Mesothelial cell of epicardium (in vitro differentiated cells): ENCODE measurements at regions not wholly inside any gene's neighbourhood (a gene's known extent, or its start where the extent isn't known, plus 50 kb on each side); places are given as distances from the start of the nearest gene placed in this dataset.

Experiments
- DNase-seq, 2 experiments: peaks; one replicate each; pipeline ENCODE4 v3.0.0; 2021; ENCODE audit warnings: low spot score in 2 of 2; ENCODE audit not compliant: unreplicated experiment in 2 of 2
- H3K27ac Mint-ChIP-seq: 2 replicates; pipeline ENCODE4 v1.8.0; 2021; ENCODE audit warnings: mixed read lengths
- H3K27me3 Mint-ChIP-seq: 2 replicates; pipeline ENCODE4 v1.8.0; 2021; ENCODE audit warnings: low read depth, mixed read lengths
- H3K36me3 Mint-ChIP-seq: 2 replicates; pipeline ENCODE4 v1.8.0; 2021; ENCODE audit warnings: mixed read lengths
- H3K4me1 Mint-ChIP-seq: 2 replicates; pipeline ENCODE4 v1.8.0; 2021; ENCODE audit warnings: mixed read lengths
- H3K4me3 Mint-ChIP-seq: 2 replicates; pipeline ENCODE4 v1.8.0; 2021; ENCODE audit warnings: mild to moderate bottlenecking, moderate library complexity, mixed read lengths
- H3K9me3 Mint-ChIP-seq: 2 replicates; pipeline ENCODE4 v1.8.0; 2021; ENCODE audit warnings: mixed read lengths
- TF ChIP-seq, protein P1 (sequence below): fragments of 200-600 bp; sonication (generic); IDR thresholded peaks from one replicate; pipeline ENCODE4 v1.5.0; 2021; ENCODE audit warnings: antibody characterized with exemption; ENCODE audit not compliant: unreplicated experiment

DNA sequence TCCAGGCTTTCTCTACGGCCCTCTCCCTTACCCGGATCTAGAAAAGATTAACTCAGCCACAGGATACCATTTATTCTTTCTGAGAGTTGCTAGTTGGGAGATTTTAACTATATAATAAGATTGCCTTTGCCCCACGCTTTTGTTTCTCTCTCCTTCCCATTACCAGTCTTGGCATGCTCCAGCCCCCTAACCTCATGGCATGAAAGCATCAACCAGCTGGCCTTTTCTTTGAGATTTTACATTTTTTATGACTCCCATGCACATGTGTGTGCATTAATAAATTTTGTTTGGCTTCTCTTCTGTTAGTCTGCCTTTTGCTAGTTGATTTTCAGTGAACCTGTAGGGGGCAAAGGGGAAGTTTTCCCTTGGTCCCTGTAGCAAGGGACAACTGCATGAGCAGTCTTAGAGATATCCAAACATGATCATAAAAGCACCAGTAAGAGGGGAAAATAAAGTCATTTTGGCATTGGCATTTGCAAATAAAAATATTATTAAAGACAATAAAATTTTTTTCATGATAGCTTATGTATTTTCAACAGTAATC, 73.6 kb downstream of the OXSM start:
- Mint-ChIP-seq H3K4me1 (no peaks in the 10 kb centered on the region), H3K36me3 (no peaks in the 10 kb centered on the region), H3K4me3 (no peak overlapping the region), H3K27ac (no peak overlapping the region), H3K9me3 (peaks cover 17% of the 10 kb centered on the region), H3K27me3 (no peaks in the 10 kb centered on the region)
- DNase-seq: no peak
- TF ChIP-seq, protein P1, sequence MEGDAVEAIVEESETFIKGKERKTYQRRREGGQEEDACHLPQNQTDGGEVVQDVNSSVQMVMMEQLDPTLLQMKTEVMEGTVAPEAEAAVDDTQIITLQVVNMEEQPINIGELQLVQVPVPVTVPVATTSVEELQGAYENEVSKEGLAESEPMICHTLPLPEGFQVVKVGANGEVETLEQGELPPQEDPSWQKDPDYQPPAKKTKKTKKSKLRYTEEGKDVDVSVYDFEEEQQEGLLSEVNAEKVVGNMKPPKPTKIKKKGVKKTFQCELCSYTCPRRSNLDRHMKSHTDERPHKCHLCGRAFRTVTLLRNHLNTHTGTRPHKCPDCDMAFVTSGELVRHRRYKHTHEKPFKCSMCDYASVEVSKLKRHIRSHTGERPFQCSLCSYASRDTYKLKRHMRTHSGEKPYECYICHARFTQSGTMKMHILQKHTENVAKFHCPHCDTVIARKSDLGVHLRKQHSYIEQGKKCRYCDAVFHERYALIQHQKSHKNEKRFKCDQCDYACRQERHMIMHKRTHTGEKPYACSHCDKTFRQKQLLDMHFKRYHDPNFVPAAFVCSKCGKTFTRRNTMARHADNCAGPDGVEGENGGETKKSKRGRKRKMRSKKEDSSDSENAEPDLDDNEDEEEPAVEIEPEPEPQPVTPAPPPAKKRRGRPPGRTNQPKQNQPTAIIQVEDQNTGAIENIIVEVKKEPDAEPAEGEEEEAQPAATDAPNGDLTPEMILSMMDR: no peak

DNA sequence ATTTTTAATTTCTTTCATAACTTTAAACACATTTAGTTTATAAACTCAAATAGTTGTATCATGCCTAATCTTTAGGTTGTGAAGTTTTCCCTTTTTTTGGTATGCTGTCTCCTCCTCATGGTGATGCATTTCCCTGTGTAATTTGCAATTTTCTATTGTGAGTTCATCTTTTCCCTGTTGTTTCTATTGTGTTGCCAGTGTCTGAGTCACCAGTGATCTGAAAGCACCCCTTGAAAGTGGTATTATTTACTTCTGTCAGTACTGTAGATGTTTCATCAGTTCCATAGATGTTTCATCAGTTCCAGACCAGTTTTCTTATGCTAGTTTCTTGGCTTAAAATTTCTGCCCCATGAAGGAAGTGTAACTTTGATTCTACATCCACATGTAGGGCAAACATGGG, 80.6 kb downstream of the OXSM start:
- H3K4me1 Mint-ChIP-seq: no peaks in the 10 kb centered on the region
- no peak for DNase-seq
- no peak overlapping the region for H3K27ac Mint-ChIP-seq
- peaks cover 7% of the 10 kb centered on the region for H3K9me3 Mint-ChIP-seq
- H3K36me3 Mint-ChIP-seq: peaks cover 2% of the 10 kb centered on the region
- no peaks in the 10 kb centered on the region for H3K27me3 Mint-ChIP-seq
- TF ChIP-seq, protein P1: no peak
- H3K4me3 Mint-ChIP-seq: no peak overlapping the region

DNA sequence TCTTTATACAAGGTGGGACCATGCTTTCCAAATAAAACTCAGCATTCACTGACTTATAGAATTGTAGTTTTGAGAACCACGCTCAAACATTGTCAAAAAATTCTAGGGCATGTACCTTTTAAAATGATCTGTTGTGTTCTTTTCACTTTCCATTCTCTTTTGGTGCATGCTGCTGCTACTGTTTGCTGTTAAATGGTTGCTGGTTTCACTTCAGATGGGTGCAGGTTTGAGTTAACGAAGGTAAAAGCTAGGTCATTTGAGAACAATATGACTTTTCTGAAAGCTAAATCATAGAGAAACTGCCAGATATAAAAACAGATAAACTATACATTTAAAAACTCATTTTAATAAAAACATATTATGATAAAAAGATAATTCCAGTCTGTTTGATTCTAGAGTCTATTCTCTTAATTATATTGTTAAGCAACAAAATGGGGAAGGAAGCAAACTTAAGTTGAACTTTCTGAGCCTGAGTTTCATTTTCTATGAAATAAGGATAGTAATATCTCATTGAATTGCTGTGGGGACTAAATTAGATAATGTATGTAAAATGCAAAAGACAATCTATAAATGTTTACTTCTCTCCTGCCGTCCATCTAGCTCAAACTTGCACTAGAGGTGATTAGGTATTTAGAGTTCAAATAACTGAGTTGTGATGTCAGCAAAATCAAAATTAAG, 82.4 kb downstream of the OXSM start:
- Mint-ChIP-seq H3K9me3 (peaks cover 7% of the 10 kb centered on the region), H3K36me3 (peaks cover 2% of the 10 kb centered on the region), H3K4me3 (no peak overlapping the region), H3K27ac (no peak overlapping the region), H3K27me3 (no peaks in the 10 kb centered on the region), H3K4me1 (peaks cover 7% of the 10 kb centered on the region)
- TF ChIP-seq, protein P1: no peak
- DNase-seq: no peak

DNA sequence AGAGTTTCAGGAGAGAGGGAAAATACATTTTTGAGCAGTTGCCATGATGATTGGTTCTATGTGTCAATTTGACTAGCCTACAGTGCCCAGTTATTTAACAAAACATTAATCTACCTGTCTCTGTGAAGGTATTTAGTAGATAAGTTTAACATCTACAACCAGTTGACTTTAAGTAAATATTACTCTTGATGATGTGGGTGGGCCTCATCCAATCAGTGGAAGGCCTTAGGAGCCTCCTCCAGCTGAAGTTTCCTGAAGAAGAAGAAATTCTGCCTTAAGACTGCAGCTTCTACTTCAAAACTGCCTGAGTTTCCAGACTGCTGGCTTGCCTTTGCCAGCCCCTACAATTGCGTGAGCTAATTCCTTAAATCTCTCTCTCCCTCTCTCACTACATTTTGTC, 93.6 kb downstream of the OXSM start:
- DNase-seq: no peak
- no peak overlapping the region for H3K27ac Mint-ChIP-seq
- H3K27me3 Mint-ChIP-seq: no peaks in the 10 kb centered on the region
- no peaks in the 10 kb centered on the region for H3K36me3 Mint-ChIP-seq
- H3K4me3 Mint-ChIP-seq: no peak overlapping the region
- peaks cover 3% of the 10 kb centered on the region for H3K4me1 Mint-ChIP-seq
- TF ChIP-seq, protein P1: no peak
- H3K9me3 Mint-ChIP-seq: peaks cover 4% of the 10 kb centered on the region

DNA sequence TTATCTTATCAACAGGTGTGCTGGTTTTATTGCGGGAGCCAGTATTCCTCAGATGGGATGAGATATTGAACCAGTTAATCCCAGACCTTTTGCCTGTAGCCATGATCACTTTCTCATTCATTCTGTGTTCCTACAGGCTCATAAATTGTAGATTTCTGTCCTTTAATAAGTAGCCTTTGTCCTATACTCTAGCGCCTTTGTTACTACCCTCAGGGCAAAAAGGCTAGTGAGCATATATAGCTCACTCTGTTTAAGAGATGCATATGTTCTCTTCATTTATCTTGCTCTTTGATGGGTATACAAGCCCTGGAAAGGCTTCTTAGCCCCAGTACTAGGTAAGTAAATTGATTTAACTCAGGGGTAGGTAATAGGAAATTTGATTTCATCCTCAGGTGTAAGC, 95.1 kb downstream of the OXSM start:
- no peaks in the 10 kb centered on the region for H3K36me3 Mint-ChIP-seq
- no peak overlapping the region for H3K4me3 Mint-ChIP-seq
- peaks cover 4% of the 10 kb centered on the region for H3K9me3 Mint-ChIP-seq
- H3K27me3 Mint-ChIP-seq: no peaks in the 10 kb centered on the region
- TF ChIP-seq, protein P1: no peak
- no peak overlapping the region for H3K27ac Mint-ChIP-seq
- no peak for DNase-seq
- peaks cover 3% of the 10 kb centered on the region for H3K4me1 Mint-ChIP-seq

DNA sequence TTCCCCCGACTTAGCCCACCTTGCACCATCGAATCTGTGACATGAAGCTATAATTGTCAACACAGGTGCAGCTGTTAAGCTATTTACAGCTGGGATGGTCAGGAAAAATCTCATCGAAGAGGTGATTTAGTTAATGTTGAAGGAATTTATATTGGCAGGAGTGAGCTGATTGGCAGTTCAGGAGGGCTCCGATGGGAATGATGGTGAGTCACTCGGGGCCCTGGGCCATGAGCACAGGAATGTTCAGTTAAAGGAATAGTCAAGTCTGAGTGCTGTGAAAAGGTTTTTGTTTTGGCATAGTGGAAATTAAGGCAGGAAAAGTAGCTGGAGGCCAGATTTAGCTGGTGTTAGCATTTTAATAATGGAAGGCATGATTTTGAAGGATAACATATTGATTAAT, 95.7 kb downstream of the OXSM start:
- H3K36me3 Mint-ChIP-seq: no peaks in the 10 kb centered on the region
- H3K9me3 Mint-ChIP-seq: peaks cover 4% of the 10 kb centered on the region
- H3K27ac Mint-ChIP-seq: no peak overlapping the region
- no peak for DNase-seq
- H3K4me1 Mint-ChIP-seq: peaks cover 3% of the 10 kb centered on the region
- TF ChIP-seq, protein P1: no peak
- no peak overlapping the region for H3K4me3 Mint-ChIP-seq
- H3K27me3 Mint-ChIP-seq: no peaks in the 10 kb centered on the region
